ENCODE measurements at regions not wholly inside any gene's neighbourhood (a gene's known extent, or its start where the extent isn't known, plus 50 kb on each side); places are given as distances from the start of the nearest gene placed in this dataset.

- no peak overlapping the region for H2BK5ac ChIP-seq (ENCODE audit: low read depth, low read length, poor library complexity, severe bottlenecking)
- H3K4me2 ChIP-seq (ENCODE audit: low read length, poor library complexity, severe bottlenecking) = no peak overlapping the region
- no peak overlapping the region for H4K91ac ChIP-seq (ENCODE audit: low read length)
- no peak for DNase-seq
- H2BK15ac ChIP-seq (ENCODE audit: low read depth, poor library complexity, severe bottlenecking) = no peak overlapping the region
- H2BK120ac ChIP-seq (ENCODE audit: low read depth, low read length) = no peak overlapping the region
- no peak overlapping the region for H3K23ac ChIP-seq (ENCODE audit: low read length in 2 of 2)
- no peak overlapping the region for H2AK5ac ChIP-seq (ENCODE audit: low read length, severe bottlenecking)
- H3K27me3 ChIP-seq (ENCODE audit: control insufficient read depth in 1 of 2, insufficient read depth in 1 of 2, low read length in 2 of 2) = no peaks in the 10 kb centered on the region
- no peak overlapping the region for H3K27ac ChIP-seq (ENCODE audit: low read length, poor library complexity, severe bottlenecking)
- no peak overlapping the region for H4K8ac ChIP-seq (ENCODE audit: low read length)
- no peak overlapping the region for H3K18ac ChIP-seq (ENCODE audit: low read depth in 1 of 2, low read length in 2 of 2)
- no peaks in the 10 kb centered on the region for H3K79me1 ChIP-seq (replicated peaks; ENCODE audit: low read length, poor library complexity, severe bottlenecking)
- H3K4ac ChIP-seq (ENCODE audit: low read depth in 1 of 2, low read length in 2 of 2) = no peak overlapping the region
- H3K14ac ChIP-seq (ENCODE audit: low read length in 2 of 2) = no peak overlapping the region
- H2BK12ac ChIP-seq (ENCODE audit: low read length in 2 of 2) = no peak overlapping the region
- 95% methylated on average over 5 of the region's 7 CpGs for WGBS
- no peak overlapping the region for H3K4me3 ChIP-seq (ENCODE audit: insufficient read depth in 1 of 2, low read depth in 1 of 2, low read length in 2 of 2)
- H2AFZ ChIP-seq (ENCODE audit: low read depth, low read length) = no peak overlapping the region
- no peak overlapping the region for H3K9ac ChIP-seq (ENCODE audit: low read length)
- no peaks in the 10 kb centered on the region for H3K36me3 ChIP-seq (ENCODE audit: control insufficient read depth in 1 of 2, insufficient read depth in 2 of 2, low read depth in 1 of 2, low read length in 2 of 2)
- peaks cover 10% of the 10 kb centered on the region for H3K9me3 ChIP-seq (ENCODE audit: control insufficient read depth, low read length)
- H3K4me1 ChIP-seq (ENCODE audit: control insufficient read depth, insufficient read depth, low read depth, low read length) = no peaks in the 10 kb centered on the region
Observed at GRCh38 chrX:5031792-5032191, 1196.9 kb downstream of the NLGN4X start.

- Histone ChIP-seq H3K23ac (ENCODE audit: low read length in 2 of 2) (no peak overlapping the region), H2AFZ (ENCODE audit: low read depth, low read length) (no peak overlapping the region), H3K36me3 (ENCODE audit: control insufficient read depth in 1 of 2, insufficient read depth in 2 of 2, low read depth in 1 of 2, low read length in 2 of 2) (no peaks in the 10 kb centered on the region), H3K4me1 (ENCODE audit: control insufficient read depth, insufficient read depth, low read depth, low read length) (no peaks in the 10 kb centered on the region), H2BK12ac (ENCODE audit: low read length in 2 of 2) (no peak overlapping the region), H3K14ac (ENCODE audit: low read length in 2 of 2) (no peak overlapping the region), H2BK15ac (ENCODE audit: low read depth, poor library complexity, severe bottlenecking) (no peak overlapping the region), H3K9me3 (ENCODE audit: control insufficient read depth, low read length) (peaks cover 9% of the 10 kb centered on the region), H3K27me3 (ENCODE audit: control insufficient read depth in 1 of 2, insufficient read depth in 1 of 2, low read length in 2 of 2) (no peaks in the 10 kb centered on the region), H3K27ac (ENCODE audit: low read length, poor library complexity, severe bottlenecking) (no peak overlapping the region), H2BK5ac (ENCODE audit: low read depth, low read length, poor library complexity, severe bottlenecking) (no peak overlapping the region), H3K9ac (ENCODE audit: low read length) (no peak overlapping the region), H4K91ac (ENCODE audit: low read length) (no peak overlapping the region), H2AK5ac (ENCODE audit: low read length, severe bottlenecking) (no peak overlapping the region), H3K79me1 (replicated peaks; ENCODE audit: low read length, poor library complexity, severe bottlenecking) (no peaks in the 10 kb centered on the region), H3K4me2 (ENCODE audit: low read length, poor library complexity, severe bottlenecking) (no peak overlapping the region), H2BK120ac (ENCODE audit: low read depth, low read length) (no peak overlapping the region), H3K4me3 (ENCODE audit: insufficient read depth in 1 of 2, low read depth in 1 of 2, low read length in 2 of 2) (no peak overlapping the region), H3K4ac (ENCODE audit: low read depth in 1 of 2, low read length in 2 of 2) (no peak overlapping the region), H4K8ac (ENCODE audit: low read length) (no peak overlapping the region), H3K18ac (ENCODE audit: low read depth in 1 of 2, low read length in 2 of 2) (no peak overlapping the region)
- 0% methylated on average over 1 of the region's 2 CpGs for WGBS
- no peak for DNase-seq
Observed at GRCh38 chrX:5015451-5015850, 1213.2 kb downstream of the NLGN4X start.

GRCh38 chrX:4994855-4995254 is 1233.8 kb downstream of the NLGN4X start:
- H3K23ac ChIP-seq (ENCODE audit: low read length in 2 of 2) = no peak overlapping the region
- no peaks in the 10 kb centered on the region for H3K27me3 ChIP-seq (ENCODE audit: control insufficient read depth in 1 of 2, insufficient read depth in 1 of 2, low read length in 2 of 2)
- no peak overlapping the region for H3K9ac ChIP-seq (ENCODE audit: low read length)
- H2AK5ac ChIP-seq (ENCODE audit: low read length, severe bottlenecking) = no peak overlapping the region
- no peak overlapping the region for H2BK120ac ChIP-seq (ENCODE audit: low read depth, low read length)
- no peak overlapping the region for H2BK15ac ChIP-seq (ENCODE audit: low read depth, poor library complexity, severe bottlenecking)
- H3K18ac ChIP-seq (ENCODE audit: low read depth in 1 of 2, low read length in 2 of 2) = no peak overlapping the region
- no peaks in the 10 kb centered on the region for H3K79me1 ChIP-seq (replicated peaks; ENCODE audit: low read length, poor library complexity, severe bottlenecking)
- no peak for DNase-seq
- no peak overlapping the region for H4K91ac ChIP-seq (ENCODE audit: low read length)
- H2BK5ac ChIP-seq (ENCODE audit: low read depth, low read length, poor library complexity, severe bottlenecking) = no peak overlapping the region
- H4K8ac ChIP-seq (ENCODE audit: low read length) = no peak overlapping the region
- H3K14ac ChIP-seq (ENCODE audit: low read length in 2 of 2) = no peak overlapping the region
- H3K4me1 ChIP-seq (ENCODE audit: control insufficient read depth, insufficient read depth, low read depth, low read length) = no peaks in the 10 kb centered on the region
- H3K4me3 ChIP-seq (ENCODE audit: insufficient read depth in 1 of 2, low read depth in 1 of 2, low read length in 2 of 2) = no peak overlapping the region
- no peak overlapping the region for H3K4me2 ChIP-seq (ENCODE audit: low read length, poor library complexity, severe bottlenecking)
- peaks cover 20% of the 10 kb centered on the region for H3K9me3 ChIP-seq (ENCODE audit: control insufficient read depth, low read length)
- H3K27ac ChIP-seq (ENCODE audit: low read length, poor library complexity, severe bottlenecking) = no peak overlapping the region
- H3K4ac ChIP-seq (ENCODE audit: low read depth in 1 of 2, low read length in 2 of 2) = no peak overlapping the region
- H2BK12ac ChIP-seq (ENCODE audit: low read length in 2 of 2) = no peak overlapping the region
- no peak overlapping the region for H2AFZ ChIP-seq (ENCODE audit: low read depth, low read length)
- WGBS = no CpG with 5 or more reads among the region's 1 CpG
- H3K36me3 ChIP-seq (ENCODE audit: control insufficient read depth in 1 of 2, insufficient read depth in 2 of 2, low read depth in 1 of 2, low read length in 2 of 2) = no peaks in the 10 kb centered on the region

- Histone ChIP-seq H3K9ac (ENCODE audit: low read length) (no peak overlapping the region), H3K14ac (ENCODE audit: low read length in 2 of 2) (no peak overlapping the region), H2AK5ac (ENCODE audit: low read length, severe bottlenecking) (no peak overlapping the region), H3K36me3 (ENCODE audit: control insufficient read depth in 1 of 2, insufficient read depth in 2 of 2, low read depth in 1 of 2, low read length in 2 of 2) (no peaks in the 10 kb centered on the region), H2BK120ac (ENCODE audit: low read depth, low read length) (no peak overlapping the region), H3K27me3 (ENCODE audit: control insufficient read depth in 1 of 2, insufficient read depth in 1 of 2, low read length in 2 of 2) (no peaks in the 10 kb centered on the region), H4K8ac (ENCODE audit: low read length) (no peak overlapping the region), H3K23ac (ENCODE audit: low read length in 2 of 2) (no peak overlapping the region), H3K18ac (ENCODE audit: low read depth in 1 of 2, low read length in 2 of 2) (no peak overlapping the region), H3K4ac (ENCODE audit: low read depth in 1 of 2, low read length in 2 of 2) (no peak overlapping the region), H3K9me3 (ENCODE audit: control insufficient read depth, low read length) (peaks cover 9% of the 10 kb centered on the region), H2BK12ac (ENCODE audit: low read length in 2 of 2) (no peak overlapping the region), H4K91ac (ENCODE audit: low read length) (no peak overlapping the region), H3K4me2 (ENCODE audit: low read length, poor library complexity, severe bottlenecking) (no peak overlapping the region), H3K27ac (ENCODE audit: low read length, poor library complexity, severe bottlenecking) (no peak overlapping the region), H3K79me1 (replicated peaks; ENCODE audit: low read length, poor library complexity, severe bottlenecking) (no peaks in the 10 kb centered on the region), H3K4me1 (ENCODE audit: control insufficient read depth, insufficient read depth, low read depth, low read length) (no peaks in the 10 kb centered on the region), H2AFZ (ENCODE audit: low read depth, low read length) (no peak overlapping the region), H2BK15ac (ENCODE audit: low read depth, poor library complexity, severe bottlenecking) (no peak overlapping the region), H3K4me3 (ENCODE audit: insufficient read depth in 1 of 2, low read depth in 1 of 2, low read length in 2 of 2) (no peak overlapping the region), H2BK5ac (ENCODE audit: low read depth, low read length, poor library complexity, severe bottlenecking) (no peak overlapping the region)
- no peak for DNase-seq
- WGBS = no CpG with 5 or more reads among the region's 1 CpG
Observed at GRCh38 chrX:4978613-4979012, 1250.1 kb downstream of the NLGN4X start.

All from mesenchymal stem cell (in vitro differentiated cells and primary cell).